ENCODE measurements at regions not wholly inside any gene's neighbourhood (a gene's known extent, or its start where the extent isn't known, plus 50 kb on each side); places are given as distances from the start of the nearest gene placed in this dataset.
"Not testable (repeated sequence)": the region's sequence is repeated elsewhere in the genome, so short reads cannot be mapped to it uniquely, and the experiment has no call there.

DNA sequence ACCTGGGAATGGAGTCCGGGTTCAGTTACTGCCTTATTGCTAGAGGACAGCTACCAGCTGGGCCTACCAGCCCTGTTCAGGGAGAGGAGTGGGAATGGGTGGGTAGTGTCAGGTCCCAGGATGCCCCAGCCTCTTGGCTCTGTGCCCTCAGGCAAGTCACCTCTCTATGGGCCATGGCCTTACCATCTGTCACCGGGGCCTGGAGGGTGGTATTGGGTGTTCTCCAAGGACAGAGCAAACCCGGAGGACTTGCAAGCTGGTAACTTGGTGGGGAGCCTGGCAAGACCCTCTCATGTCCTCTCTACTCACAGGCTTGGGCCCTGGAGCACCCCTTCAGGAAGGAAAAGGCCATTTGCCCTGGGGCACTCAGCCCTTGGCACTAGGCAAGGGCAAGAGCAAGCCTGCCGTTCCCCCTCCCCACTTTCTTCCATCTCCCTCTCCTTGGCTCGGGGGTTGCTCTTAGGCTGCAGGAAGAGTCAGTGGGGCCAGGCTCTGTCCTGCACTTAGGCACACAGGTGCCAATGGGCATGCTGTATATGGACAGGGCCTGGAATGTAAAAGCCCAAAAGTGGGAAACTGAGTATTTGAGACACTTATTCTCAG, 170.0 kb upstream of the ZNF267 start:
- DNase-seq = no peak

DNA sequence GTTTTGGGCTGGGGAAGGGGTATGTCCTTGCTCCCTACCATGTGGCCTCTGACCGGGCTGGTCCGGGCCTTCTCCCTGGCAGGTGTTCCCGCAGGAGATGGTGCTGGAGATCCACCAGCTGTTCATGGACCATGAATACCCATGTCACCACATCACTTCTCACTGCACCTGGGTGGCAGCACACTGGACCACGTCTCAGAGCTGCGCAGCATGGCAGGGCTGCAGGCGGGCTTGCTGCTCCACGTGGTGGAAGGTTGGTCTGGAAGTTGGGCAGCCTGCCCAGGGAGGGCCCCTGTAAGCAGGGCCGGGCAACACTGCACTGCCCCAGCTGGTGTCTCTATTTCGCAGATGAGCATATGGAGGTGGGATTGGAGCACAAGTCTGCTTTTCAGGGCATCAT, 169.5 kb upstream of the ZNF267 start:
- DNase-seq = no peak

DNA sequence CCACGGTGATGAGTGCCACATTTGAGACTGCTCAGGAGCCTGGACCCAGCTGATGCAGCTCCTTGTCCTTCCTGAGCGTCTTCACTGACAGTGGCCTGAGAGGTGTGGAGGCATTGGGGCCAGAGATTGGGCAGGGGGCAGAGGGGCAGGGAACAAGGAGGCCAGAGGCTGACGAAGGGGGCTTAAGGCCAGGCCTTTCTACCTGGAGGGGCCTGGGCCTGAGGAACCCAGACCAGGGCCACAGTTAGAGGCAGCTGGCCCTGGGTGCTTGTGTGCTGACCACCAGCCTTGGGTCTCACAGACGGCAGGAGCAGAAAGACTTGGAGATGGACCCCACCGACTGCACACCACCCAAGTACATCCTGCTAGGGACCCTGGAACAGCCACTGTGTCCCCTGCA, 168.2 kb upstream of the ZNF267 start:
- DNase-seq = no peak

DNA sequence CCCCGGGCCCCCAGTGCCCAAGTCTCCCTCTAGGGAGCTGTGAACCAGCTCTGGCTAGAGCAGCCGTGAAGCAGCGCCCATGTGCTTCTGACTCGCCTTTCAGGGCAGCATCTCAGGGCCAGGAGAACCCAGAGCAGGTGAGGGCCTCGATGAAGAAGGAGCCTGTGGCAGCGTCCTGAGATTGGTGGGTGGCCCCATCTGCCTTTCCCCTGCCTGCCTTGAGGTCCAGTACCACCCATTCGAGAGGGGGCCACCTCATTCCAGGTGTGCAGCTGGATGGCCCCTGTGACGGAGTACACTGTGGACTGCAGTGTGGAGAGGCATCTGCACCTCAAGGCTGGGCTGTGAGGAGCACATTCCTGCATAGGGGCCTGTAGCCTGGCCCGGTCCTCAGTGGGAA, 167.3 kb upstream of the ZNF267 start:
- DNase-seq = no peak

DNA sequence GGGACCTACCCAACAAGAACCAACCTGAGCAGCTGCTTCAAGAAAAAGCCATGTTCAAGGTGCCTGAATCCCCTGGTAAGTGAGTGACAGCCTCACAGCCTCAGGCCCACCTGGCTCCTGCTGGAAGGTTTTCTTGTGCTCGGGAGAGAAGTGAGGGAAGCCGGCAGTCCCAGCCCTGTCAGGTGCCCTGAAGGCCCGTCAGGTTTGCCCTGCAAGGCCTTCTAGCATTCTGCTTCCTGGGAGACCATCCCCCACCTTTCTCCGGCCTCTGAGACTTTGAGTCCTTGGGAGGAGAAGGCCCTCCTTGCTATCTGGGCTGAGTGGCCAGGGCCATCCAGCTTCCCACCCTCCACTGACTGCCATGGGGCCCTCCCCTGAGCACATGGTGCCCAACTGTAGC, 166.7 kb upstream of the ZNF267 start:
- DNase-seq = no peak

DNA sequence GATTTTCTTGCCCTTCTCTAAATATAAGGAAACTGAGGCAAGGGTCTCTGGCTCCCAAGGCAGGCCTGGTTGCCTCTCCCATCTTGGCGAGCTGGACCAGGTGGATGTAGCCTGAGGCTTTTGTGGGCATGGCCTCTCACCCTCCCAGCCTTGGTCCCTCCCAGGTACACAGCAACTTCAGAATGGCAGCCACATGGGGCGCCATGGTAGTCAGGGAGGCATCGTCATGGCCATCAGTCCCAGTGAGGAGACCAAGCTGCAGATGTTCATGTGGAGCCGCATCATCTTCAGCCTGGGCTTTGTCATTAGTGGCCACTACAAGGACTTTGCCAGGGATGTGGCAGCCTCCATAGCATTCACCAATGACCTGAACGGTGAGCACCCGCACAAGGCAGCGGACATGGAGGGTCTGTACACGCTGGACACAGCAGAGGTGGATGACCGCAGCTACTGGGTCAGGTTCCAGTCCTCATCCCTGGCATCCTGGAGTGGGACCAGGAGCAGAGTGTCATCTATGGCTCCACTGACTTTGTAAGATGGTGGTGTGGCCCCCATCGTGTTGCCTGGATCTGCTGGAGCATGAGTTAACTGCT, 165.8 kb upstream of the ZNF267 start:
- DNase-seq = no peak

DNA sequence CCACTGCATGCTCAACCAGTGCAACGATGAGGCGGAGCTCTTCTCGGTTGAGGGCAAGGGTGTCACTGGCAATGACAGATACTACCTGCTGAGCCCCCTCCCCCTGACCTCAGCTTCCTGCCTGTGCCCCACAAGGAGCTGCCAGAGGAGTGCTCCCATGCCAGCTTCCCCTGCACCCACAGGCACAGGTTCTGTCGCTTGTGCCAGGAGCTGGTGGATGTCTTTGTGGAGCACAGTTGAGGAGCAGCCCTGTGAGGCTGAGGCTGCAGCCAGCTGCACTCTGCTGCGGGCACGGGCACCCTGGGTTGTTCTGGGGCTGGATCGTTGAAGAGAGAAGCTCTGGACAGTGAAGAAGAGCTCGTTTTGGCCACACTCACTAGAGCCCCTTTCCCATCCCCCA, 165.3 kb upstream of the ZNF267 start:
- no peak for DNase-seq

DNA sequence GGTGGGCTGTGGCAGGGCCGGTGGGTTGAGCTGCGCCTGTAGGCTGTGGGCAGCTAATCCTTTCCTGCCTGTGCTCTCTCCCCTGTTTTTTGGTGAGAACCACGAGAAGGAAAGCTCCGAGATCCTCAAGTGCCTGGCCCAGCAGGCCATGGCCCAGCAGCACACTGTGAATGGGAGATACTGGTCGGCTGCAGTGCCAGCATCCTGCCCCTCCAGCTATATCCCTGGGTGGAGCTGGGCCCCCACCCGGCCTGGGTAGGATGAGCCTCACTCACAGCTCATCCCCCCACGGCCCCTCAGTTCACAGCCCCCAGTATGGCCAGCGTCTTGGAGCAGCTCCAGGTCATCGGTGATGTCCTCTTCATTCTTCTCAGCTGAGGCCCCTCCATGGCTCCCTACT, 164.4 kb upstream of the ZNF267 start:
- DNase-seq = no peak

DNA sequence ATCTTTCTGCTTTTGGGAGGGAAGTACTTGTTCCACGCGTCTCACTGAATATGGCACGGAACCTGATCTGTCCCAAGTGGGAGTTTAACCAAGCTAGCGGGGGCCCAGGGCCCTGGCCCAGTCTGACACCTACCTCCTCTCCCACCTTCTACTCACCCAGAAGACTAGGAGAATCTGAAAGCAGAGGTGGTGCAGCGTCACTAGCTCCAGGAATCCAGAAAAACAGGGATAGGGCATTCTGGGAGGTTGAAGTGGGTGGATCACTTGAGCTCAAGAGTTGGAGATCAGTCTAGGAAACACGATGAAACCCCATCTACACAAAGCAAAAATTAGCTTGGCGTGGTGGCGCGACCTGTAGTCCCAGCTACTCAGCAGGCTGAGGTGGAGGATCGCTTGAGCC, 163.5 kb upstream of the ZNF267 start:
- no peak for DNase-seq

DNA sequence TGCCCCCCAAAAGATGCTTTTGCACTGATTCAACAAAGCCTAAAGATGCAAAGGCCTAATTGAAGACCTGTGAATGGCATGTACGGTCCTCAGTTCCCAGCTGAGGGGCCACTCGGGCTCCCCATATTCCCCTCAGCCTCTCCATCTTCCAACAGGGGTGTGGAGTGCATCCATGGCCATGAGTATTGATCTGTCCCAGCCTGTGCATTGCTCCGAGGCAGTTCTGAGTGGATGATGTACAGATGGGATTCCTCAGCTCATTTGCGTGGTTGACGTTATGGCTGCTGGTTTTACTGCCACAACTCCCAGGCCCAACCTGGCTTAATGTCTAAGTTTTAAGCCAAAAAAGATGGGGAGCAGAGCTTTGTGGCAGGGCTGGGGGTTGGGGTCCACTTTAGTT, 162.7 kb upstream of the ZNF267 start:
- DNase-seq = no peak

DNA sequence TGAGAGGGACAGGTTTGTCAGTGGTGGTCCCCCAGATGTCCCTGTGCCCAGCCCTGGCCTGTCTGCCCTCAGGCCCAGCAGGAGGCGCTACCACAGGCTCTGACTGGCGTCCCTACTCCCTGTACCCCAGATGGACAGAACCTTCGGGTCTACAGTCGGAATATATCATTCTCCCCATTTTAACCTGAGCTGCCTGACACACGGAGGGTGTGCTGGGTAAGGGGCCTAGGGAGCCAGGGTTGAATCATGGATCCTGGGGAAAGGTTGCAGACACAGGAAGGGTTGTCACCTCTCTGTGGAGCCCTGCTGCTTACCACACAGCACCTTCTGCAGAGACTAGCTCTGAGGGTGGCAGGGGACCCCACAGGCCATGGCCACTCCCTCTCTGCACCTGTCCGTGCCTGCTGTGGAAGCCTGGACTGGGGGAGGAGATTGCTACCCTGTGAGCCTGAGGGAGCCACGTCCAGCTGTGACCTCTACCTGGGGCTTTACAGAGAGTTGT, 162.2 kb upstream of the ZNF267 start:
- DNase-seq = no peak

DNA sequence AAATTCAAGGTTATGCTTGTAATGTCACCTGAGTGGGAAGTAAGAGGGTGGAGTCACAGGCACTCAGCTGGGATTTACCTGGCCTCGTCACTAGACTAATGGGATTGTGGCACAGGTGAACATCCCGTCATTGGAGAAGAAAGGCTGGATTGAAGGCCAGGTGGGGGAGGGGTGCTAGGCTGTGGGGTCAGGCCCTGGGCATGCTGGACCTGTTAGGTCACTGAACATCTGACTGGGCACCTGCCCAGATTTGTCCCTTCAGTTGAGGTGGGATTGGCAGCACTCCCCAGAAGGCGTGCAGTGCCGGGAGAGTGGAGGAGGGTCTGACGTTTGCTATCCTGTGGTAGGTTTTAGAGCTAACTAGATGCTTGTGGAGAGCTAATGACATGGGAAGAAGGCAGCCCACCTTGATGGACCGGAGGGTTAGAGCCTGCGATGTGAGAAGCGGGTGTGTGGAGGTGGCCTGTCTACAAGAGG, 161.5 kb upstream of the ZNF267 start:
- no peak for DNase-seq

DNA sequence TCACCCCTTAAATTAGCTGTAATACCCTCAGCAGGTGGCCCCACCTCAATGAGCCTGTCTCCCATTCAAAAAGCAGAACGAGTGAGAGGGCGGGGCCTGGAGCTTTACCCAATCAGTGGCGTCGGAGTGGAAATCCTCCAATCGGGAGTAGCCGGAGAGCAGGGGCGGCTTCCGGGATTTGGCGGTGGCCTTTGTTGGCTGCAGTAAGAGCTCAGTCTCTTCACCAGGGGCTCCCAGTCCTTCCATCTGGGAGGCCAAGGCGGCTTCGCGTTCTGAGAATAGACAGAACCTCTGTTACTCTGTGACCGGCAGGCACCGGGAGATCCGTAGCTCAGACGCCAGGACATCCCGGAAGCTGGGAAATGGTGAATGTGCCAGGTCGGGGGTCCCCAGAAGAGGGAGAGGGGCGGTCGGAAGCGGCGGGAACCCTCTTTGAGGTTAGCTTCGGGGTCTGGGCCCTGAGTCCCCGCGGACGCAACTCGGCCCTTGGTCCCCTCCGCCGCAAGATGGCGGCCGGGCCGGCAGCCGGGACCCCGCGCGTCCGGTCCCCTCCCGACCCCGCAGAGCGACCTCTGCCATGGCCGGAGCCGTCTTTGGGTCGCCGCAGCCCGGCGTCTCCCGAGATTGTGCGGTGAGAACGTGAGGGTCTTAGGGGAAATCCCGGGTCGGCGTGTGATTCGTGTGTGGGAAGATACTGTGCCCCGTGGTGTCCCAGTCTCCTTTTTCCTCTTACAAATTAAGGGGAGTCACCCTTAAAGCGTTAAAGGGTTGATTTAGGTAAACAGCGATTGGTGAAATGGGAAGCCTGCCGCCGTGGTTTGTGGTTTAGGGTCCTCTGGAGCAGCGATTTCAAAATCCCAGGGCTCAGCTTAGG, 160.3 kb upstream of the ZNF267 start:
- peak; percentile 93 for DNase-seq

DNA sequence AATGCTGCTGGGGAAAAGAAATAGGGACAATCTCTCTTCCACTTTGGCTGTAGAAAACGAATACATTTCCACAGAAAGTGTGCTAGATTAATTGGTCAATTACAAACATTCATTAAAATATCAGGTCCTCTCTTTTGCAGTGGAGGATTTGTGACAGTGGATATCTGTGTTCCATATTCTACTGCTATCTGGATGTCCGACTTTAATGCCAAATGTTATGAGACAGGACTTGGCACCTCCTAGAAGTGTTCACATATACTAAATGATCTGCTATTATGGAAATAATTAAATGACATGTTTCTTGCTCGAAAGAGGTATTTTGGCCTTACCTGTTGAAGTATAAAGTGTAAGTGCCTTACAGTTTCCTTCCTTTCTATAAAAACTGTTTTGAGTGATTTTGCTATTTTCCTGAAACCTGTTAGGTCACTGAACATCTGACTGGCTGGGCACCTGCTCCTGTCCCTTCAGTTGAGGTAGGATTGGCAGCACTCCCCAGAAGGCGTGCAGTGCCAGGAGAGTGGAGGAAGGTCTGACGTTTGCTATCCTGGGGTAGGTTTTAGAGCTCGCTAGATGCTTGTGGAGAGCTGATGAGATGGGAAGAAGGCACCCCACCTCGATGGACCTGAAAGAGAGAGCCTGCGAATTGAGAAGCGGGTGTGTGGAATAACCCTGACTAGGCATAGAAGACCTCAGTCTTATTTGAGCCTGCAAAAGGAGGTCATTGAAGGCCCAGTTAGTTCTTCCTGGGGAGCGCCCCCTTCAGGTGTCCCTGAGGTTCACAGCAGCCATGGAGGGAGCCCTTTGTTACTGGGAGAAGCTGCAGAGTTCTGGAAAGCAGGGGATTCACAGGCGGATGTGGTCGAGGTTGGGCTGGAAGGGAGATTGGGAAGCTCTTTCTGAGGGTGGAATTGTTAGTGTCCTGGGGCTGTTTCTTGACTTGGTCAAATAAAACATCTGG, 159.4 kb upstream of the ZNF267 start:
- no peak for DNase-seq

DNA sequence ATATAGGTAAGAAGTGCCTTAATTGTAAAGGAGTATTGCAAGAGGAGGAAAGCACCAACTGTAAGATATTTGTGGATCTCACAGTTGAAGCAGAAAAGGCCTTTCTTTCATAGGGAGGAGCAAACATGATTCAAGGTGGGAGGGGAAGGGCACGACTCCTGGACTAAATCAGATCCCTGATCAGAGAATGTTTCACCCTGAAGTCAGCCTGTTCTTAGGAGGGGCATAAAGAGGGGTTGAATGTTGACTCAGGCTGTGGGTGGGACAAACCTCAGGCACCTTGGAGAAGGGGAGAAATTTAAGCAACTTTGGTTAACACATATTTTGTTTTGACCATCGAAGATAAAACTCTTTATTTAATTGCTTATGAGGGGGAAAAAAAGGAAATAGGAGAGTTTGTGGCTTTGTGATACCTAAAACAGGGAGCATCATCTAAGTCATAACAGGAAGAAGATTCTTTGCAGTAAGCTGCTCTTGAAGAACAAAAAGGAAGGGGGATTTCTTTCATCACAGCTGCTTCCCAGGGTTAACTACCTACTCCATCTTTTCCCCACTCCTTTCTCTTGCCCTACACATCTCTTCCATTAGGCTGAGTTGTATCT, 158.6 kb upstream of the ZNF267 start:
- DNase-seq = no peak

DNA sequence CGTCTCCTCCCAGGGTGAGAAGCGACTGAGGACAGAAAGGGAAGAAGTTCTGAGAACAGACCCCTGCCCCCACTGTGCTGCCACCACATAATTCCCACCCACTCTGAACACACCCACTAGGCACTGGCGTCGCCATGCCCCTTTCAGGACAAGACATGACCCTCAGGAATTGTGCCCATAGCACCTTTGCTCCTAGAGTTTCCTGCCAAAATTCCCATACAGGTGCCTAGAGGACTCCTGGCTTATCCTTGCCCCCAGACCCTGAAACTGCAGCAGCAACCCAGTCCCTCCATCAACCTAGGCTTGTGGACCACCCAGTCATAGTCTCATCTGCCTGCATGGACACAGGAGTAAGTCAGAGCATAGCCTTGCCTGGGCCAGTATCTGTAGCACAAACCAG, 157.7 kb upstream of the ZNF267 start:
- no peak for DNase-seq

DNA sequence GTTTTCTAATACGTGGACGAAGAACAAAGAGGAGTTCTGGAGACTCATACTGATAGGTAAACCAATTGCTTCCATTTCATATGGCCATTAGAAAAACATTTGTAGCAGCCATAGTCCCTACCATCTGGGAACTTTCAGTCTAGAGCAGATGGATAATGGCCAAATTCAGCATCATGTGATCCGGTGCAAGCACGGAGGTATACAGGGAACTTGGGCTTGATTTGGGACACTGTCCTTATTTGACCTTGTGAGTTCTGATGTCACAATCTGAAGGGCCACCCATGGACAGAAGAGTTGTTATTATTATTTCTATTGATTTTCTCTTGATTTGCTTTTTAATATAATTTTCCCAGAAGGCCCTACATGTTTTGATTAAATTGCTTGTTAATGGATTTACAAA, 154.6 kb upstream of the ZNF267 start:
- DNase-seq = no peak

DNA sequence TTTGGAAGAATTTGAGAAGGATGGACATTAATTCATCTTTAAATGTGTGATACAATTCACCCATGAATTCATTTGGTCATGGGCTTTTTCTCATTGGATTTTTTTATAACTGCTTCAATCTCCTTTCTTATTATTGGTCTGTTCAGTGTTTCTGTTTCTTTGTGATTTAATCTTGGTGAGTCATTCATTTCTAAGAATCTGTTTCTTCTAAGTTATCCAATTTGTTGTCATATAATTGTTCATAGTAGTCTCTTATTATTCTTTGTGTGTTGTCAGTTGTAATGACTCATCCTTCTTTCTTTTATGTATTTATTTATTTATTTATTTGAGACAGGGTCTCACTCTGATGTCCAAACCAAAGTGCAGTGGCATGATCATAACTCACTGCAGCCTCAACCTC, 146.1 kb upstream of the ZNF267 start:
- no peak for DNase-seq

DNA sequence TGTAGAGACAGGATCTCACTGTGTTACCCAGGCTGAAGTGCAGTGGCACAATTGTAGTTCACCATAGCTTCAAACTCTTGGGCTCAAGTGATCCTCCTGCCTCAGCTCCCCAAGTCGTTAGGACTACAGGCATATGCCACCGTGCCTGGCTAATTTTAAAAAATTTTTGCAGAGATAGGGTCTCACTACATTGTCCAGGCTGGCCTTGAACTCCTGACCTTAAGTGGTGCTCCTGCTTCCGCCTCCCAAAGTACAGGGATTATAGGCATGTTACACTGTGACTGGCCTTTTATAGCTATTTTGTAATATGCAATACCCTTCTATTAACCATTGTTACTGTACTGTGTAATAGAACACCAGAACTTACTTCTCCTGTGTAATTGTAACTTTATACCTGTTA, 139.3 kb upstream of the ZNF267 start:
- DNase-seq = no peak

DNA sequence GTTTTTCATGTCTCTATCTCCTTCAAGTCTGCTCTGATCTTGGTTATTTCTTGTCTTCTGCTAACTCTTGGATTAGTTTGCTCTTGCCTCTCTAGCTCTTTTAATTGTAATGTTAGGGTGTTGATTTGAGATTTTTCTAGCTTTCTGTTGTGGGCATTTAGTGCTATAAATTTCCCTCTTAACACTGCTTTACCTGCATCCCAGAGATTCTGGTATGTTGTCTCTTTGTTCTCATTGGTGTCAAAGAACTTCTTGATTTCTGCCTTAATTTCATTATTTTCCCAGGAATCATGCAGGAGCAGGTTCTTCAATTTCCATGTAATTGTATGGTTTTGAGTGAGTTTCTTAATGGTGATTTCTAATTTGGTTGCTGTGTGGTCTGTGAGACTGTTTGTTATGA, 128.5 kb upstream of the ZNF267 start:
- DNase-seq = not testable (repeated sequence)

DNA sequence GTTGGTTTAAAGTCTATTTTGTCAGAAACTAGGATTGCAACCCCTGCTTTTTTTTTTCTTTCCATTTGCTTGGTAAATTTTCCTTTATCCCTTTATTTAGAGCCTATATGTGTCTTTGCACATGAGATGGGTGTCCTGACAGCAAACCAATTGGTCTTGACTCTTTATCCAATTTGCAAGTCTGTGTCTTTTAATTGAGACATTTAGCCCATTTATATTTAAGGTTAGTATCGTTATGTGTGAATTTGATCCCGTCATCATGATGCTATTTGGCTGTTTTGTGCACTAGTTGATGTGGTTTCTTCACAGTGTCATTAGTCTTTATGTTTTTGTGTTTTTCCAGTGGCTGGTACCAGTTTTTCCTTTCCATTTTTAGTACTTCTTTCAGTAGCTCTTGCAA, 127.7 kb upstream of the ZNF267 start:
- DNase-seq = no peak

DNA sequence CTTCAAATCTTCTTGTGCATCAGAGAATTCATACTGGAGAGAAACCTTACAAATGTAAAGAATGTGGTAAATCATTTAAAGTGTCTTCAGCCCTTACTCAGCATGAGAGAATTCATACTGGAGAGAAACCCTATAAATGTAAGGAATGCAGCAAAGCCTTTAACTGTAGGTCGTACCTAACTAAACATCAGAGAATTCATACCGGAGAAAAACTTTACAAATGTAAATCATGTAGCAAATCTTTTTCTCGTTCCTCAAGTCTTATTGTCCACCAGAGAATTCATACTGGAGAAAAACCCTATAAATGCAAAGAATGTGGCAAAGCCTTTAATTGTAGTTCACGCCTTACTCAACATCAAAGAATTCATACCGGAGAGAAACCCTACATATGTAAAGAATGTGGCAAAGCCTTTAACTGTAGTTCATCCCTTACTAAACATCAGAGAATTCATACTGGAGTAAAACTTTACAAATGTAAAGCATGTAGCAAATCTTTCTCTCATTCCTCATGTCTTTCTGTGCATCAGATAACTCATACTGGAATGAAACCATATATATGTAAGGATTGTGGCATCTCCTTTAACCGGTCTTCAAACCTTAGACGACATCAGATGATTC, 118.5 kb upstream of the ZNF267 start:
- DNase-seq = no peak
